Osteocyte (in vitro differentiated cells): ENCODE measurements at regions not wholly inside any gene's neighbourhood (a gene's known extent, or its start where the extent isn't known, plus 50 kb on each side); places are given as distances from the start of the nearest gene placed in this dataset.
A peak's percentile ranks its signal among the peaks of the same experiment; 100 is the strongest.

Source experiments
- DNase-seq: peaks from one replicate; pipeline ENCODE4 v3.0.0; 2021; ENCODE audit warnings: mixed read lengths; ENCODE audit not compliant: unreplicated experiment; ENCODE audit errors: extremely low spot score
- H3K27ac Mint-ChIP-seq: one replicate; pipeline ENCODE4 v1.8.0; 2021; ENCODE audit warnings: mild to moderate bottlenecking, mixed read lengths; ENCODE audit not compliant: unreplicated experiment
- H3K27me3 Mint-ChIP-seq: one replicate; pipeline ENCODE4 v1.8.0; 2021; ENCODE audit warnings: mixed read lengths; ENCODE audit not compliant: unreplicated experiment
- H3K36me3 Mint-ChIP-seq: one replicate; pipeline ENCODE4 v1.8.0; 2021; ENCODE audit warnings: mixed read lengths; ENCODE audit not compliant: unreplicated experiment
- H3K4me1 Mint-ChIP-seq: one replicate; pipeline ENCODE4 v1.8.0; 2021; ENCODE audit warnings: mixed read lengths; ENCODE audit not compliant: unreplicated experiment
- H3K4me3 Mint-ChIP-seq: one replicate; pipeline ENCODE4 v1.8.0; 2021; ENCODE audit warnings: mild to moderate bottlenecking, moderate library complexity, mixed read lengths; ENCODE audit not compliant: unreplicated experiment
- H3K9me3 Mint-ChIP-seq: one replicate; pipeline ENCODE4 v1.8.0; 2021; ENCODE audit warnings: mixed read lengths; ENCODE audit not compliant: unreplicated experiment
- CTCF ChIP-seq: fragments of 200-600 bp; sonication (generic); IDR thresholded peaks from 2 replicates; pipeline ENCODE4 v1.5.0; 2021; ENCODE audit warnings: antibody characterized with exemption, mild to moderate bottlenecking, moderate library complexity

- no peaks in the 10 kb centered on the region for H3K27me3 Mint-ChIP-seq
- peaks cover 74% of the 10 kb centered on the region for H3K9me3 Mint-ChIP-seq
- DNase-seq = no peak
- no peaks in the 10 kb centered on the region for H3K4me1 Mint-ChIP-seq
- H3K36me3 Mint-ChIP-seq = peaks cover 1% of the 10 kb centered on the region
- no peak for TF ChIP-seq CTCF
- H3K4me3 Mint-ChIP-seq = no peak overlapping the region
- H3K27ac Mint-ChIP-seq = no peak overlapping the region
These were observed 618.1 kb upstream of the RBFOX1 start for GRCh38 chr16:6714510-6714909.

- DNase-seq = peak; percentile 73
- no peak for TF ChIP-seq CTCF
- Mint-ChIP-seq H3K27ac (no peak overlapping the region), H3K27me3 (no peaks in the 10 kb centered on the region), H3K36me3 (no peaks in the 10 kb centered on the region), H3K9me3 (peaks cover 80% of the 10 kb centered on the region), H3K4me1 (no peaks in the 10 kb centered on the region), H3K4me3 (no peak overlapping the region)
These were observed 622.9 kb upstream of the RBFOX1 start for GRCh38 chr16:6709736-6710135.

- no peak for TF ChIP-seq CTCF
- Mint-ChIP-seq H3K36me3 (no peaks in the 10 kb centered on the region), H3K27me3 (no peaks in the 10 kb centered on the region), H3K27ac (no peak overlapping the region), H3K4me3 (no peak overlapping the region), H3K9me3 (peaks cover 82% of the 10 kb centered on the region), H3K4me1 (no peaks in the 10 kb centered on the region)
- DNase-seq = peak; percentile 42
These were observed 623.9 kb upstream of the RBFOX1 start for GRCh38 chr16:6708576-6709215.

- peaks cover 66% of the 10 kb centered on the region for H3K9me3 Mint-ChIP-seq
- no peaks in the 10 kb centered on the region for H3K4me1 Mint-ChIP-seq
- no peaks in the 10 kb centered on the region for H3K36me3 Mint-ChIP-seq
- H3K4me3 Mint-ChIP-seq = no peak overlapping the region
- no peak for TF ChIP-seq CTCF
- H3K27ac Mint-ChIP-seq = no peak overlapping the region
- no peaks in the 10 kb centered on the region for H3K27me3 Mint-ChIP-seq
- DNase-seq = peak; percentile 66
These were observed 628.2 kb upstream of the RBFOX1 start for GRCh38 chr16:6704306-6704930.

- Mint-ChIP-seq H3K4me3 (no peak overlapping the region), H3K9me3 (peaks cover 55% of the 10 kb centered on the region), H3K27me3 (no peaks in the 10 kb centered on the region), H3K36me3 (no peaks in the 10 kb centered on the region), H3K27ac (no peak overlapping the region), H3K4me1 (no peaks in the 10 kb centered on the region)
- peak; percentile 63 for DNase-seq
- TF ChIP-seq CTCF = no peak
These were observed 631.5 kb upstream of the RBFOX1 start for GRCh38 chr16:6701096-6701495.
